HG03565 (cell line): ENCODE measurements at regions not wholly inside any gene's neighbourhood (a gene's known extent, or its start where the extent isn't known, plus 50 kb on each side); places are given as distances from the start of the nearest gene placed in this dataset.

Experiments used
- ATAC-seq: cut with Tn5 transposase; IDR thresholded peaks from one replicate; pipeline ENCODE4 v1.9.1; 2021; ENCODE audit warnings: mild to moderate bottlenecking, moderate library complexity; ENCODE audit not compliant: unreplicated experiment

- no peak for ATAC-seq
Measured at GRCh38 chr11:59263225-59263894, 50.6 kb upstream of the MPEG1 start.
